Left renal pelvis (tissue), 4 donors: ENCODE measurements at regions not wholly inside any gene's neighbourhood (a gene's known extent, or its start where the extent isn't known, plus 50 kb on each side); places are given as distances from the start of the nearest gene placed in this dataset.
"Not testable (repeated sequence)": the region's sequence is repeated elsewhere in the genome, so short reads cannot be mapped to it uniquely, and the experiment has no call there.

Experiments used
- DNase-seq, 4 donors: peaks; one replicate each; pipeline ENCODE4 v3.0.0-alpha.2; 2013; ENCODE audit warnings: low read depth in 4 of 4, low spot score in 3 of 4

- DNase-seq: no peak
These were observed 534.8 kb upstream of the CDH7 start for GRCh38 chr18:65215865-65216466.

DNA sequence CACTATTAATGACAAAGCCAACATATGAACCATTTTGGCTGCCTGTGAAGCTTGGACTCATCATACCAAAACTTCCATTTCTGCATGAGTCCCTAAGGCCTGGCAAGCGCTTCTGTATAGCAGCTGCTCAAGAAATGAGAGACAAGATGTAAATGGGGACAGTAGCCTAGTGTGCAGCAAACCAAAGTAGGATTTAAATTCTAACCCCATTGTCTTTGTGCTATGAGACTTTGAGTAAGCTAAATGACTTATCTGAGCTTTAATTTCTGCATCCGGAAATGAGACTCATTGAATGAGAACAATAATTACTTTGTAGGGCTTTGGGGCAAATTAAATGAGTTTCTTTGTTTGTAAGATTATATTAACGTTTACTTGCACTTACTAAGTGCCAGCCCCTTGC is 536.4 kb upstream of the CDH7 start:
- DNase-seq: no peak

DNA sequence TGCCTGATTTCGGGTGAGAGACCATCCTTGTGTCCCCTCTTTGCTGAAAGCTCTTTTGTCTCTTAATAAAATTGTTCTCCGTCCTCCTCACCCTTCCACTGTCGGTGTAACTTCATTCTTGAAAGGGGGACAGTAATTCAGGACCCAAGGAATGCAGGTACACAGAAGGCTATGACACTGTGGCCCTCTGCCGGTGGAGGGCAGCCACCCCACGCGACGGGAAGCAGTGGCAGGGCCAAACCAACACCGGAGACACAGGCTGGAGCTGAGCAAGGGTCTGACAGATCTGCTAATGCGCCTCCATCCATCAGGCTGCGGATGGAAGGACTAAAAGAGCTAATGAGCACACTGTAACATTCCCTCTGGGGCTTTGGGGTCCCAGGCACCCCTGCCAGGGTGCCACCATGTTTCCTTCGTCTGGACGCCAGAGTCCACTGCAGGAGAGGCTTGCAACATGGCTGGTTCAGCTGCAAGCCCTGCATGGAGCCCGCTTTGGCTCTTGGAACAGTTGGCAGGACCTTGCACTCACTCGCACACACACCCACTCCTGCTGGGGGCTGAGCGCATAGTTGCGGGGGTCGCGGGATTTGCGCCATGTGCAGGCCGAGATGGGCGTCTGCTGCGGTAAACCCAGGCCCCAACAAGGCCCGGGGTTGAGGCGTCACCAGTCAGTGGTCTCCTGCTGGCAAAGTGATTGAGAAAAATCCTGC is 544.1 kb upstream of the CDH7 start:
- no peak for DNase-seq

DNA sequence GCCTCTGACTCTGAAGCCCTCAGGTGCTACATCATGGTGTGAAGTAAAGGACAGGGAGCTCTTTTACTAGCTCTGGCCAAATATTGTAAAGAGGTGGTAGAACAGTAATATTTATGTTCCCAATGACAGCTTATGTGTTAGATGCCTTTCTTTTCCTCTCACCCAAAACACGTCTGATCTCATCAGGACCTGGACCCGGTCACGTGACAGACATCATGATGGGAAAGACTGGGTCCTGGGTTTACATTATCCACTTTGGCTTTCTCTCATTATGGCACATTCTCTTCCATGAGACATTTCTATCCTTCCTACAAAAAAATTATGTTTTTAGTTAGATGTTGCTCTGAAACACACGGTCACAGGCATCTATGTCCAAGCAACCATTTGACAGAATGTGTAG is 548.7 kb upstream of the CDH7 start:
- no peak for DNase-seq

DNA sequence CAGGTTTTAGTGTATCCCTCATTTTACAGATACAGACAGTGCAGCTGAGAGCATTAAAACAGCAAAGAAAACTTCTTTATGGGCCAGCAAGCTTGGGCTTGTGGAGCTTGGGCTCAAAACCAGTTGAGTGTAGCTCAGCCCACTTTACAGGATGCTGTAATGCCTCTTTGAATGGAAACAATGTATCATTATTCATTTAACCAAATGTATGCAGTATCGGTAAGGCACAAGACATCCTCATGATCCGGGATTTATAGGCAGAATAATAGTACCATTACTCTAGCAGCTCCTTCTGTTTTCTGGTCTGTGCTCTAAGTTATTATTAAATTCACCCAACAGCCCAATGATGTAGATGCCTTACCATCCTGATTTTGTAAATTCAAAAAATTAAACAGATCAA is 575.1 kb upstream of the CDH7 start:
- no peak for DNase-seq

DNA sequence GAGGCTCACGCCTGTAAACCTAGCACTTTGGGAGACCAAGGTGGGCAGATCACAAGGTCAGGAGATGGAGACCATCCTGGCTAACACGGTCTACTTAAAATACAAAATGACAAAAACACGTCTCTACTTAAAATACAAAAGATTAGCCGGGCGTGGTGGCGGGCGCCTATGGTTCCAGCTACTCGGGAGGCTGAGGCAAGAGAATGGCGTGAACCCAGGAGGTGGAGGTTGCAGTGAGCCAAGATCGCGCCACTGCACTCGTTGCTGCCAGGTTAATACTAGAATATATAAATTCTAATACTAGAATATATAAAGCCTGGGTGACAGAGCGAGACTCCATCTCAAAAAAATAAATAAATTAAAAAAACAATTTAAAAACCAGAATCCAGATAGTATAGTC is 588.7 kb upstream of the CDH7 start:
- DNase-seq: not testable (repeated sequence)

DNA sequence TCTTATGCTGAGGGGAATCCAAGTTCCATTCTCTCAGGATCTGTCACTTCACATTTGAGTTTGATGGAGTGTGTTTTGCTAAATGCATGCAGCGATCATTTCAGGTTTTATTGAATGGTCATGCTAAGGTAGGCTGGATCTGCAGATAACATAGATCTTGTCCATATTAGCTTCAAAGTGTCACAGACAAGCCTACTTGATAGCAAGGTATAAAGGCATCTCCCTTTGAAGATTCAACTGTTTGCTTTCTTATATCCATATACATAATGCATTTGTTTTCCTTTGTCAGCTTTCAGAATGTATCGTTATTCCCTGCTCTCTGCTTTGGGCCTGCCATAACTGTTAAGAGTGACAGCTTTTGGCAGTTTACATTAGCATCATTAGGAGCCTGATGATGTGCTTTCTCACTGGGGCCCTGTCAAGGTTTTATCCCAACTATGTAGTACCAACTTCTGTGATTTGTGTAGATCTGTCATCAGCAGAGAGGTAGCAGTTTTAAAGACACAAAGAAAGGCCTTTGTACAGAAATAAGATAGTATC is 604.3 kb upstream of the CDH7 start:
- no peak for DNase-seq

GRCh38 chr18:65145312-65145711 is 605.5 kb upstream of the CDH7 start:
- no peak for DNase-seq

GRCh38 chr18:65133610-65134009 is 617.2 kb upstream of the CDH7 start:
- DNase-seq: no peak

GRCh38 chr18:65124633-65125032 is 626.2 kb upstream of the CDH7 start:
- DNase-seq: no peak

- no peak for DNase-seq
These were observed 646.9 kb upstream of the CDH7 start for GRCh38 chr18:65103864-65104263.

- DNase-seq: no peak
These were observed 657.5 kb upstream of the CDH7 start for GRCh38 chr18:65093346-65093745.

- peak in 1 of 4 donors; percentile 17 for DNase-seq
These were observed 659.0 kb upstream of the CDH7 start for GRCh38 chr18:65091744-65092329.

- DNase-seq: no peak
These were observed 667.9 kb upstream of the CDH7 start for GRCh38 chr18:65082907-65083306.

DNA sequence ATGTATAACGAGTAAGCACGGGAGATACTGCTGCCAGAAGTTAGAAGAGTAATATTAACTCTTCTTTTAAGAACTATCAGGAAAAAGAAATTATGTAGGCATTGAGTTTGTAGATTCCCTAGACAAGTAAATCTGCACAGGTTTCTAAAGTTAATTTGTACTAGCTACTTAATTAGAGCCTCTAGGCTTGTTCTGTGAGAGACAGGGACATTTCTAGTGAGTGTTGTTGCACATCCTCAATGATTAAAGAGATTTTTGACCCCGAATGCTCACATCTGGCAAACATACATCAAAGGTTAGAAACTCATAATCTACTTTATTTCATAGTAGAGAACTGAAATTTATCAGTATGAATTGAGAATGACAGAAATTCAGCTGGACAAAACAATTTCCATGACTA is 669.0 kb upstream of the CDH7 start:
- DNase-seq: no peak

- no peak for DNase-seq
These were observed 677.7 kb upstream of the CDH7 start for GRCh38 chr18:65073060-65073550.

- no peak for DNase-seq
These were observed 693.3 kb upstream of the CDH7 start for GRCh38 chr18:65057439-65058083.

DNA sequence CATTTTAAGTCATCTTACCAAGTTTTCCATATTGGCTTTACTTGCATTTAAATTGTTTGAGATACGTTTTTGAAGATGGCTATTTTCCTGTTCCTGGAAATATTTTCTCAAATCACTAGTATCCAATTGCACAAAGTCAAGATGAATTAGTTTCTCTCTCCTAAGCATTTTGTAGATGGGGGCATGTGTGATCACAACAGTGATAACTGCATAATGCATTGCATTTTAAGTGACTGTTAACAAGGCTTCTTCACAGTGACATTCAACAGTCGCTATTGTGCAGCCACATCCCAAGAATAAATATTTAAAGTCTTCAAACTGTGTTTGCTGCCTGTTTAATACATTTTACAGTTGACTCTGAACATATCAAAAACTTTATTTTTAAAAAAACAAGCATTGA is 694.2 kb upstream of the CDH7 start:
- no peak for DNase-seq

DNA sequence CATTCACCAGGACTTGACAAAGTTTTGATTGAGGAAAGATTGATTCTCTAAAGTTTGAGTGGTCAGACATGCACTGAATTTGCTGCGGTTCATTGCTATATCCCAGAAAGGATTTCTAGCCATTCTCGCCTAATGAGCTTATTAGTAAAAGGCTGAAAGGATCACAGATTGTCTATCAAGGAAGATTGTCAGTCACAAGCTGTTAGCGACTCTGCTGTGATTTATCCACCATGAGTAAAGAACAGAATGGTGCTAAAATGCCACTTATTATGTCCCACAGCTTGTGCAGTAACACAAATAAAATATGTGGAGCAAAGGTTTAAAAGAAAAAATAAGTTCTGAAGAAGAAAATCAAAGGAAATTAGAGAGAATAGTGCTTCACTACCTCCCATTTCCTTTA is 701.2 kb upstream of the CDH7 start:
- DNase-seq: no peak

DNA sequence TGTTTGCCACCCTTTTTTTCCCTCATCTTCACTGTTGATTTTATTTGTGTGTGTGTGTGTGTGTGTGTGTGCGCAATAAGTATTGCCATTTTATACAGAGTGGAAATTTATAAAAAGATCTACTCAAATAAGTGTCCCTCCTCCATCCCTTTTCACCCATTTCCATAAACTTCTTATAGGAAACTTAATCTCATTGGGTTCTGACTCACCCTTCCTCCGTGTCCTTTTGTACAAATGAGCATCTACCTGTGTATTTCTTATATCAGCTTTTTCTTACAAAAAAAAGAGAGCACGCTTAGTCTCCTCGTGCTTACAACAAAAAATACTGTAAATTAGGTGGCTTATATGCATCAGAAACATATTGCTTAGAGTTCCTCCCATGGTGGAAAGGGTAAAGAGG is 711.2 kb upstream of the CDH7 start:
- DNase-seq: no peak

DNA sequence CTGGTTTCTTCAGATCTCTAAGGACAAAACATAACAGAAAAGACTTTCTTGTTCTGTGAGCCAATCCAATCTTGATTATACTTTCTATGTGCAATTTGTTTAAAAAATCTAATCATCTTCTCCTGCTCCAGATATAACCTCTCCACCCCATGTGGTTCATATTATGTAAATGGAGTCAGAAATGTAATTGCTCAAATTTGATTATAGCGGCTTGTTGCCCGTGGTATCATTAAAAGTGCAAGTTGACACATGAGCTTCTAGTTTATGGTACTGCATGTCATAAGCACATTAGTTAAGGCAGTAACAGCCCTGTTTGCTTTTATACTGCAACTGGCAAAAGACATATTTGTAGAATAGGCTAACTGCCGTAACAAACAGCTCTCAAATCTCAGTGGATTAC is 715.1 kb upstream of the CDH7 start:
- no peak for DNase-seq
